AG08395 (cell line): ENCODE measurements at regions not wholly inside any gene's neighbourhood (a gene's known extent, or its start where the extent isn't known, plus 50 kb on each side); places are given as distances from the start of the nearest gene placed in this dataset.
A peak's percentile ranks its signal among the peaks of the same experiment; 100 is the strongest.
"Not testable (repeated sequence)": the region's sequence is repeated elsewhere in the genome, so short reads cannot be mapped to it uniquely, and the experiment has no call there.

ENCODE experiments used
- DNase-seq: peaks from one replicate; pipeline ENCODE4 v3.0.0; 2012; ENCODE audit warnings: mixed read lengths, low spot score

DNA sequence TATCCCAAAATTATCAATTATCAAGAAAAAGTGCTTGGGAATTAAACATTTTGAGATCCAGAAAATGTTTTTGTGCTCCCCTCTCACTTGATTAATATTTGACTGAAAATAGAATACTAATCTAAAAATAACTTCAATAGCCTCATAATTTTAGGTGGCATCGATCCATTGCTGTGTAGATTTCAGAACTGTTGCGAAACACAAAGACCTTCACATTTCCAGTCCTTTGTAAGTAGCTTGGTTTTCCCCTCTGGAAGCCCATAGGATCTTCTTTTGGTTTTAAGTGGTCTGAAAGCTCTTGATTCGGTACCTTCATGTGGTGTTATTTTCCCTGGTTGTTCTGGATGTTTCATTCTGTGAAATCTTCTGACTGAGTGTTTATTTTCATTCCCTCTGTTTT is 176.5 kb downstream of the NUFIP1 start:
- no peak for DNase-seq

DNA sequence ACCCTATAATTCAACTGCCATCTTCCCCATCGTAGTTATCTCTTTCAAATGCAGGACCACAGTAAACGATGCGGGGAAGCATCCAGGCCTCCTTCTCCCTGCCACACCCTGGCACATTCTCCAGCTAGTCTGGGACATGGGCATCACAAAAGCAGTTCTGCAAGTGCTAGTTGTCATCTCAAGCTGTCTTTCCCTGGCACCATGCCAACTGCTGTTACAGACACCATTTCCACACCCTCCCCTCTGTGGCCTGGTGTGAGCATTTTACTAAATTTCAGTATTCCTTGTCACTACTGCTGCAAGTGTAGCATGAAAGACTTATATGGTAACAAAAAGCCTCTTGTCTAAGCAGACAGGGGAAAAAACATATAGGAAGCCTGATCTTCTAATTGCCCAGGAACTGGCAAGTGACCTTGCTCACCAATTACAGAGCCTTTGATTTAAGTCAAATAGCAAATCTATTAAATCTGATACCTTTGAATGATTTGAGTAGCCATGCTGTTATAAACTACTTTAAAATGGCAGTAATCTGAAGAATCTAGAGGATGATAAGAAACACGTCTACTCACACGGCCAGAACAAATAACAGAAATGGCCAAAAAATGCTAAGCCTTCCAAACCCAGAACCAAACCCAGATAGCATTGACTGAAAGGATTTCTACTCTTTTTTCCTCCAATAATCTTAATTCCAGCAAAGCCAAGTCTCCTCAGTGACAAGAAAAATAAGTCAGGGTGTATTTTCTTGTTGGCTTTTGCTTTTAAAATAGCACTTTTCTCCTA is 179.0 kb downstream of the NUFIP1 start:
- no peak for DNase-seq

DNA sequence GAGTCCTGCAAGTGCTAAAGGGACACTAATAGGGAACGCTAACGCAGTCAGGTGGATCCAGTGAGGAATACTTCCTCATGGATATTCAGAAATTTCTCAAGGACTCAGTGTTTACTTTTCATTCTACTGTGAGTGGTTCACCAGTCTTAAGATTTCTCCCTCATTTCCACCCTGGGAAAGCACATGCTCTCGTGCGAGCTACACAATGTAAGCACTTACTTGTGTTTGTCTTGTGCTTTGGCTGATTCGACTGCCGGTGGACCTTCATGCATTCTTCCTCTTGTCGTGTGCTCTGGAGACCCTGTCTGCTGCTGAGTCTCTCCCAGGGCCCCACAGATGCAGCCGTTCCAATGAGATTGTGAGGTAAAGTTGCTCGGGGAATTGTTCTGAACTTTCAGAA is 180.1 kb downstream of the NUFIP1 start:
- DNase-seq: no peak

DNA sequence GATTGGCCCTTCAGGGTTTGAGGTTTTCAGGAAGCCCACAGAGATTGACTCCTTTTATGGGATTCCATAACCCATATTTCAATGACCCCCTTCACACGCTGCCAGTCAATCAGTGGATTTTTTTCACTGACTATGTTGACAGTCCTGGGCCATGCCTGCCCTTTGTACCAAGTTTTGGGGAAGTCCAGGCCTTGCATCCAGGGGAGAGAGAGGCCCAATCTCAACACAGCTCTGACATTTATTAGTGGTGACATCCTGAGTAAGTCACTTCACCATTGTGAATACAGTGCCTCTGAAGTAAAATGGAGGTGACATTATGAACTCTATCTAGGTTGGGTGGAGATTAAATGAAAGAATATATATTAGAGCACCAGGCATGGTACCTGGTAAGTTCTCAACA is 181.1 kb downstream of the NUFIP1 start:
- DNase-seq: no peak

DNA sequence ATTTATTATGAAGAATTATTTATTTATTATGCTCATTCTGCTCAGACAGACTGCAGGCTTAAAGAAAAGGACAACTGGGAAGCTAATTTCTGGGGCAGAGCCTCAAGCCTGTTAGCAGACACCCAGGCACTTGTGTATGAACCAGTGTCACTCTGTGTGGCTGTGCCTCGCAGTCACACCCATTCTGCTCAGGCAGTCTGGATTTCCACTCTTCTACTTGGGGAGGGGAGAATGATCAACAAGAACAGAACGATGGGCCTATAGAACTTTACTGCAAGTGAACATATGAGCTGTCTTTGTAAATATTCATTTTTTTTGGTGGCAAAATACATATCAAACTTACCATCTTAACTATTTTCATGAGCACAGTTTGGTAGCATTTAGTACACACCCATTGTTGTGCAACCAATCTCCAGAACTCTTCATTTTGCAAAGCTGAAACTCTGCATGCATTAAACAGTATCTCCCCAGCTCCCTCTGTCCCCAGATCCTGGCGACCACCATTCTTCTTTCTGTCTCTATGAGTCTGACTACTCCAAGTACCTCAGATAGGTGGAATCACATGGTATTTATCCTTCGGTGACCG is 181.7 kb downstream of the NUFIP1 start:
- no peak for DNase-seq

DNA sequence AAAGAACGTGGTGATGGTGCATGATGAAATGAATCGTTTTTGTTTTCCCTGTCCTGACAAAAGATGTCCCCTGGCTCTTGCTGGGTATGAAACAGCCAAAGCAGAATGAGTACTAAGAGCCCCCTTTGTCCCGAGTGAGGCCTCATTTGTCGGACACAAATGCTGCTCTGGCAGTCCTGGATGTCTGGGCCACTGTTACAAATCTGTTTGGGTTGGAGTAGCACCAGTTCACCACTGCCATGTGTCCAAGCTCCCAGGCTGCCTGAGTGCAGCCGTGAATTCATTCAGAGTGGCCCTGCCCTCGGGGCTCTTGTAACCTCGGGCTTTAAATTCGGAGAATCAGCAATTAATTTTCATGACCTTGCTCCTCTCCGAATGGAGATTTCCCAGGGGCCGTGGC is 182.4 kb downstream of the NUFIP1 start:
- DNase-seq: no peak

DNA sequence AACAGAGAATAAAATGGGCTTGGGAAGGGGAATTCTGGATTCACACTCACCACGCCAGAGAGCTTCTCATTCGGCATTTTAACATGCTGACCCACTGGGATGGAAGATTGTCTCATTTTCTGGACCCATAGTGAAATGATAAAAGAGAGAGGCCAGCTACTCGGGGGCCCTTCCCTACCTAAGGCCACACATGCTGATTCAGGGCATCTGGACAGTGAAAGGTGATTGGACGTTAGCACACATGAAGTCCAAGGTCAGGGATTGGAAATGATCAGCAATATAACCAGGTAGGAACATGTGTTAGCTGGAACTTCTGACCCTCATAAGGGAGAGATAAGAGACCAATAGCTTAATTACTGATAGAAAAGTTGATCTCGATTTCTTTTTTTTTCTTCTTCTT is 183.7 kb downstream of the NUFIP1 start:
- DNase-seq: no peak

DNA sequence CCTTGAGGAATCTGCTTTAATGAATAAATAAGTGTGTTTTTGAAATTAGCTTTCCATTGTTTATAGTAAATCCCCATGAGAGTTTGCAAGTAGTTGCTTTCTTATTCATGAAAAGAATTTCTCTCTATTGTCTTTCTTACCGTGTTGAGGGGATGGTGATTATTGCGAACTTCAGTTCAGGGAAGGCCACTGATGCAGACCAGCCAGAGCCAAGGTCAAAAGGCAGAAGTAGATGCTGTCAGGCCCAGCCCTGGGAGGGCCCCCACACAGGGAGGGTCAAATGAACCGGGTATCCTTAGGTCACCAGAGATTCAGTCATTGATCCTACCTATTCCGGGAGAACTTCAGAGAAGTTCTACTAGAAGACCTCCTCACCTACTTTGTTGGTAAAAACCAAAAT is 185.9 kb downstream of the NUFIP1 start:
- DNase-seq: no peak

DNA sequence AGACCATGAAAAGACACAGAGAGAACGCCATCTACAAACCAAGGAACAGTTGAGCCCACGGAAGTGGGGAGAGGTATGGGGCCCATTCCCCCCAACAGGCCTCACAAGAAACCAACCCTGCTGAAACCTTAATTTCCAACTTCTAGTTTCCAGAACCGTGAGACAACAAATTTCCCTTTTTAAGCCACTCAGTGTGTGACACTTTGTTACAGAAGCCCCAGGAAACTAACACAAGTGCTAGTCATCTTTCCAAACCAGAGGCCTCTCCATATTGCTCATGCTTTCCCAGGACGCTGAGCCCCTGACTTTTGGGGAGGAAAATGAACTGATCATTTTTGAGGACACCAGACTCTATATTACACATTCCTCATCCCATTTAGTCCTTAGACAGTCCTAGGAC is 186.8 kb downstream of the NUFIP1 start:
- no peak for DNase-seq

DNA sequence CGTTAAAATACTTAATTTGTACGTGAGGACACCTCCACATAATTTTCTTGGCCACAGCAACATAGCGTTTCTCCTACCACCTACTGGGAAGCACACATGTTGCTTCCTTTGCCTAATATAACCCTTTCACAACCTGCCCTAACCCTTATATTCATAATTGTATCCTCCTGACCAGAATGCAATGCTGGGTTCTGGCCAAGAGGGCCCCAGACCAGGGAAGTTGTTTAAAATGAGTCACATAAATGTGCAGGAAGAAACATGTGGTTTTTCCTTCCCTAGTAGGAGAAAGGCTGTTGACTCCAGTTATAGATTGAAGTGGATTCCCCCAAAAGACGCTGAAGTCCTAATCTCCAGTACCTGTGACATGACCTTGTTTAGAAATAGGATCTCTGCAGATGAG is 187.3 kb downstream of the NUFIP1 start:
- peak; percentile 83 for DNase-seq

DNA sequence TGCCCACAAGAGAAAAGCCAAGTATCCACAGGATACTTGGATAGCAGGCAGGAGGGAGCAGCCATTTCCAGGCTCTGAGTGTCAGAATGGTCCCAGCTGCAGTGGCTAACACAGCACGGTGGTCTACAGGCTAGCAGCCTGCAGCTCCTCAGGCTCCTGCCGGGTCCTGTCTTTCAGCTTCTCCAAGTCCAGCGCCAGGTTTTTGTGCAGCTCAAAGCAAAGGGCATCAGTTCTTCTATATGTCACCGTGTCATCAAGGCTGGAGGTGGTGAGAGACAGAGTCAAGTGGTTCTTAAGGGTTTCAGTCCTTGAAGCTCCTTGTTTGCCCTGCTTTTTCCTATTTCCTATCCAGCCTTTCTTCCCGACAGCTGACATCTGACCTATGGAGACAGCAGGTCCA is 188.6 kb downstream of the NUFIP1 start:
- DNase-seq: no peak

DNA sequence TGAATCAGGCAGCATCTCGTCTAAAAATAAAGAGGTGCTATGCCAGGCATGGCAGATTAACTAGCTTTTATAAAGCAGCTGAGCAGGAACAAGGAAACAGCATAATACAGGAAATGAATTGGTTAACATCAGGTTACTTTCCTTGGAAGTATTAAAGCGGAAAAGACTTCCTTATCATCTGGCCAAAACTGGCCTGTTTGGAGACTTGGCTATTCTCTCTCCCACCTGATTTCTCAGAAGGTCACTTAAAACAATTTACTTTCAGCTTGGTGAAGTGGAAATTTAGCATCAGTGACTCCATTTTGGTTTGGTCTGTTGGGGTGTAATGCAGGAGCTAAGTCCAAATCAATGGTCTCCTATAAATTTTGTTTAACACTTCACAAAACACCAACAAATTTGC is 191.6 kb downstream of the NUFIP1 start:
- no peak for DNase-seq

DNA sequence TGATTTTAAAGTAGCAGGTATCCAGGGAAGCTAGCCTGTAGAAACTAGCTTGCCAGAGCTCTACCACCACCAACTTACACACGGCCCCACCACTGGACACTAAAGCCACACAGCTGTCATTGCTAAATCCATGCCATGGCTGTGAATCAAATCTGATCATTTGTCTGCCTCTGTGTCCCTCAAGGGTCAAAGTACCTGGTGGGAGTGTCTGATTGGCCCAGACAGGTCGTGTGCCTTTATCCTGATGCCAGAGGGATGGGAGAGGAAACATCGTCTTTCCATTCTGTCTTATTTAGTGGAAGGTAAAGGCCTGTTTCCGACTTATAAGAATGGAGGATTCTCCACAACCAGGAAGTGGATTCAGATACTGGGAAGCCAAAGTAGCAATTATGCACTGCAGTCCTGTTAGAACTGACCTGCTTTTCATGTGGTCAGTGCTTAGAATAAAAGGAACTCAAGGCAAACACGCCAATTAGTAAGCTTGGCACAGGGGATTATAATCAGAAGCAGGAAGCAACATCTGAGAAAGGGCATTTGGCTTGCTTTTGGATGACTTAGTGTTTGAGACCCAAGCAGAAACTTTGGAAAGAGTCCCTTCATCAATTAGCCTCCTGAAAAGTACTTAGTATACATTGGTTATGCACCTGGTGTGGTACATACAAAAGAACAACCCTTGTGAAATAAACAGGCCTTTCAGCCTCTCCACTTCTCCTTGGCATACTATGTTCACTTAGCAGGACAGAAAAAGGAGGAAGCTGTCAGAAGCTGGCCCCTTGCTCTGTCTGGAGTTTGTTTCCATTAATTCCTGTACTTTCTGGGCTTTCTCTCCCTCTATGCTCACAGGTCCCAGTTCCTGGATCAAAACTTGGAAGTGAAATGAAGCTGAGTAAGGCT is 192.4 kb downstream of the NUFIP1 start:
- no peak for DNase-seq

DNA sequence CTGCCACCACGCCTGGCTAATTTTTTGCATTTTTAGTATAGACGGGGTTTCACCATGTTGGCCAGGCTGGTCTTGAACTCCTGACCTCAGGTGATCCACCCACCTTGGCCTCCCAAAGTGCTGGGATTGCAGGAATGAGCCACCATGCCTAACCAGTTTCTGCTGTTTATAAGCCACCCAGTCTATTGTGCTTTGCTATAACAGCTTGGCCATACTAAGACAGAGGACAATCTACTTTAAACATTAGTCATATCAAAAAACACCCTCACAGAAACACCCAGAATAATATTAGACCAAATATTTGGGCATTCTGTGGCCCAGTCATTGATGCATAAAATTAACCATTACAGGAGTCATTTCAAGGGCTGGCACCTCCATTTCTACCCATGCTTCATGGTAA is 193.2 kb downstream of the NUFIP1 start:
- DNase-seq: not testable (repeated sequence)

DNA sequence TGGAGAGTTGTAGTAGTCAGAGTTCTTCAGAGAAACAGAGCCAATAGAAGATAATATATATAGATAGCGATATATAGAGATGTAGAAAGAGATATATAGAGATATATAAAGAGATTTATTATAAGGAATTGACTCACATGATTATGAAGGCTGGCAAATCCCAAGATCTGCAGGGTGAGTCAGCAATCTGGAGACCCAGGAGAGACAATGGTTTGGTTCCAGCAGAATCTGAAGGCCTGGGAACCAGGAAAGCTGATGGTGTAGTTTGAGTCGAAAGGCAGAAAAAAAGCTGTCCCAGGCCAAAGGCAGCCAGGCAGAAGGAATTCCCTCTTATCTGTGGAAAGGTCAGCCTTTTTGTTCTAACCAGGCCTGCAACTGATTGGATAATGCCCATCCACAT is 194.1 kb downstream of the NUFIP1 start:
- DNase-seq: no peak

DNA sequence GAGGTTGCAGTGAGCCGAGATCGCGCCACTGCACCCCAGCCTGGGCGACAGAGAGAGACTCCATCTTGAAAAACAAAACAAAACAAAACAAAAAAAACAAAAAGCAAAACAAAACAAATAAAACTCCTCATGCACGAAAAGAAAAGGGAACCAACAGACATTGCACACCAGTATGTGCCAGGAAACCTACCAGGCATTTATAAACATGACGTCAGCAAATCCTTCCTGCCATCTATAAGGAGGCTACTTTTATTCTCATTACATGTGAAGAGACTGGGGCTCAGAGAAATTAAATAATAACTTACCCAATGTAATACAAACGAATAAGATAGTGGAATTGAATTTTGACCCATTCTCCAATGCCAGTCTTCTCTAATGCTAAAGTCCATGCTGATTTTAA is 197.2 kb downstream of the NUFIP1 start:
- no peak for DNase-seq

DNA sequence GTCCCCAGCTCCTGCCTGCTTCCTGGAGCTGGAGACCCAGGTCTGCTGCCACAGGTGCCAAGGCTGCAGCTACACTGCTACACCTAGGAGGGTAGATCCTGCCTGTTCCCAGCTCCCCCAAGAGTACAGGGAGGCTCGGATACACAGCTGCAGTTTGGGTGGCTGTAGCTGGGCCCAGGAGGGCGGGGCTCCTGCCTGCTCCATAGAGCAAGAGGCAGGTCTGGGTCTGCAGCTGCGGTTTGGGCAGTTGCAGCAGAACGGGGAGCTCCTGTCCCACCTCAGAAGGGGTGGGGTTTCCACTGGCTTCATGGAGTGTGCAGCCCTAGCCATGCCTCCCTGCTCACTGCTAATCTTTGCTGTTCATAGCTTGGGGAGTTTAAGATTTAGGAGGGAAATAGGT is 199.0 kb downstream of the NUFIP1 start:
- DNase-seq: no peak

DNA sequence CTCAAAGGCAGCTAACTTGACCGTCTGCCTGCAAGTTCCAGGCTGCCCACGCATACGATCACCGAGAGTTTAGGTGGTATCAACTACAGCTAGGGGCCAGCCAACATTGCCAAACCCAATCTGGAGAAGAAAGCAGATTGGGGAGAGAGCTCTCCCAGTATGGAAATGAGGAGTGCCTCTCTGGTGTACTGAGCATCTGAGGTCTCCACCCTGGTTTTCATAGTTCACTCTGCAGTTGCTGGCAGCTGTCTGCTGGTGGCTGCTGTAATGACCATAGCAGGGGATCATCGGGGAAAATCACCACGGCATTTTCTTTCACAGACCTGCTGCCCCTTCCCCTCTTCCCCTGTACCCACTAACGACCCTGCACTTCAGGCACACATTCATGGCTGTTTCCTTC is 201.7 kb downstream of the NUFIP1 start:
- DNase-seq: no peak

DNA sequence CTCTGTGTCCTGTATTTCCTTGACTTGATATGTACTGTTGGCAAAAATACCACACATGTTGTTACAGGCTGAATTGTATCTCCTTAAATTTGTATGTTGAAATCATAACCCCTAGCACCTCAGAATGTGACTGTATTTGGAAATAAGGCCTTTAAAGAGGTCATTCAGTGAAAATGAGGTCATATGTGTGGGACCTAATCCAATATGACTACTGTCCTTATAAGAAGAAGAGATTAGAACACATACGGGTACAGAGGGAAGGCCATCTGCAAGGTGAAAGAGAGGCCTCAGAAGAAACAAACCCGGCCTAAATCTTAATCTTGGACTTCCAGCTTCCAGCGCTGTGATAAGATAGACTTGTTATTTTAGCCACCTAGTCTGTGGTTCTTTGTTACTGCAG is 202.5 kb downstream of the NUFIP1 start:
- no peak for DNase-seq

DNA sequence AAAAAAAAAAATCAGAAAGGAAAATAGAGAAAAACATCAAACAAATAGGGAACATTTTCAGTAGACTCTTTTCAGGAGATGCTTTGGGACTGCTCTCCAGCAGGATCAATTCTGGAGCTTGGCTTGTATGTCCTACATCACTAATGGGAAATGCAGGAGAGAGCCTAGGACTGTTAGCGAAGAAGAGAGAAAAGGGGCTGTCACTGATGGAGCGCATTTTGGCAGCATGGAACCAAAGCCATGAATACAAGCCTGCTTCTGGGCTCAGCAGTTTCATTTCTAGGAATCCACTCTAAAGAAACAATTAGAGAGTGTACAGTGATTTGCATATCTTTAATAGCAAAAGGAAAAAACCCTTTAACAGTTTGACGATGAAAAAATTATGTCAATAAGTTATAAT is 203.9 kb downstream of the NUFIP1 start:
- DNase-seq: no peak

DNA sequence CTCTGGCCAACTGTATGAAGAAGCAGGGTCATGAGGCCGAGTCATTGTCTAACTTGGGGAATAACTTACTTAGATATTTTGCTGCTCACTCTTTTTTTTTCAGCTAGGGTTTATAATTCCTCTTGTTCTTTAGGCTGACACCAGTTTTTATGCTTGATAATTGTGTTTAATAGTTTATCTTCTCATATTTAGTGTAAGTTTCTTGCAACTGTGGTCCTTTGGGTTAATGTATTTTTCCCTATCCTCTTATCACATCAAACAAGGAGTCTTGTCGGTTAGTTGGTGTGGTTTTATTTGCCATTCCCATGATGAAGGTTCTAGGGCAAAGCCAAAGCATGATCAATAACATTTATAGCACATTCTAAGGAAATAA is 204.6 kb downstream of the NUFIP1 start:
- no peak for DNase-seq

DNA sequence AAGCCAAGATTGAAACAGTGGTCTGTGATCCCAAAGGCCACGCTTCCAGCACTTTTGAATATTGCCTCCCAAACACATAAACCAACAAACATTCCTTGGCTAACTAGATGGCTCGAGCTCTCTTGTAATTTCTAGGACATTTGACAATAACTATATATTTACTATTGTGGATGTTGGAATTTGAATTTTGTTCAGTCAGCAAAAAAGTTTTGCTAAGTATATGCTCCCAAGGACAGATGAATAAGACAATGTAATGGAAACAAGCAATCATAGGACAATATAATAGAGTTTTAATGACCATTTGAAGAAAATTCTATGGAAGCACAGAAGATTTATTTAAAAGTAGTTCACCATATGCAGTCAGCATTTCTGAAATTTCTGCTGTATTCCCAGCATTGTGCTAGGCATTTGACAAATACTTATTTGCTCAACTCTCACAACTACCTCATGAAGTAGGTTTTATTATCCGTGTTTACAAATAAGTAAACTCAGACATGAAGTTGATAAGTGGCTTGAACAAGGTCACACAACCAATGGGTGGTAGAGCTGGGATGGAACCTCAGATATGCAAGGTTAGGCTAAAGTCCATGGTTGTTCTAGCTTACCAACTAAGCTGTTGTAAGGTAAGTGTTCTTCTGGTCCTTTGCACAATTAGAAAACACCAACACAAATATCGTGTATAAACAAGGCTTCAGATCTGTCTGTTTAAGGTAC is 205.1 kb downstream of the NUFIP1 start:
- DNase-seq: no peak
